HG03354 (cell line): ENCODE measurements at regions not wholly inside any gene's neighbourhood (a gene's known extent, or its start where the extent isn't known, plus 50 kb on each side); places are given as distances from the start of the nearest gene placed in this dataset.

ENCODE experiments used
- ATAC-seq: cut with Tn5 transposase; IDR thresholded peaks from one replicate; pipeline ENCODE4 v1.9.1; 2021; ENCODE audit warnings: mild to moderate bottlenecking; ENCODE audit not compliant: unreplicated experiment, poor library complexity, severe bottlenecking

GRCh38 chr1:90561911-90562310 lies 155.2 kb downstream of the BARHL2 start:
- no peak for ATAC-seq

- ATAC-seq = no peak
Measured at GRCh38 chr1:90561103-90561783, 155.9 kb downstream of the BARHL2 start.

GRCh38 chr1:90558754-90559378 lies 158.2 kb downstream of the BARHL2 start:
- ATAC-seq = no peak

- no peak for ATAC-seq
Measured at GRCh38 chr1:90558126-90558525, 159.0 kb downstream of the BARHL2 start.

GRCh38 chr1:90557706-90558105 lies 159.4 kb downstream of the BARHL2 start:
- no peak for ATAC-seq

GRCh38 chr1:90550626-90551406 lies 166.3 kb downstream of the BARHL2 start:
- no peak for ATAC-seq

GRCh38 chr1:90544356-90544755 lies 172.7 kb downstream of the BARHL2 start:
- ATAC-seq = no peak

GRCh38 chr1:90537606-90538362 lies 179.3 kb downstream of the BARHL2 start:
- ATAC-seq = no peak

GRCh38 chr1:90534663-90535295 lies 182.3 kb downstream of the BARHL2 start:
- ATAC-seq = no peak

GRCh38 chr1:90534116-90534515 lies 183.0 kb downstream of the BARHL2 start:
- no peak for ATAC-seq

GRCh38 chr1:90526954-90527353 lies 190.1 kb downstream of the BARHL2 start:
- ATAC-seq = no peak

- no peak for ATAC-seq
Measured at GRCh38 chr1:90522432-90522831, 194.7 kb downstream of the BARHL2 start.

- ATAC-seq = no peak
Measured at GRCh38 chr1:90513956-90514355, 203.1 kb downstream of the BARHL2 start.

- ATAC-seq = no peak
Measured at GRCh38 chr1:90512441-90512840, 204.7 kb downstream of the BARHL2 start.

GRCh38 chr1:90510143-90510542 lies 207.0 kb downstream of the BARHL2 start:
- no peak for ATAC-seq

GRCh38 chr1:90509225-90510048 lies 207.7 kb downstream of the BARHL2 start:
- peak; percentile 52 for ATAC-seq

GRCh38 chr1:90508376-90509167 lies 208.5 kb downstream of the BARHL2 start:
- no peak for ATAC-seq

GRCh38 chr1:90507173-90507572 lies 209.9 kb downstream of the BARHL2 start:
- no peak for ATAC-seq
